OCI-LY7 (cell line): ENCODE measurements at regions not wholly inside any gene's neighbourhood (a gene's known extent, or its start where the extent isn't known, plus 50 kb on each side); places are given as distances from the start of the nearest gene placed in this dataset.

ENCODE experiments used
- CTCF ChIP-seq: fragments of 200-600 bp; sonication (generic); conservative IDR thresholded peaks from 2 replicates; pipeline ENCODE4 v1.5.1; 2014; ENCODE audit warnings: mild to moderate bottlenecking, antibody characterized with exemption, low read length, moderate library complexity, mixed read lengths
- EZH2phosphoT487 ChIP-seq: fragments of 200-600 bp; sonication (generic); IDR thresholded peaks from 2 replicates; pipeline ENCODE4 v1.6.1; 2018; ENCODE audit warnings: low read depth, borderline replicate concordance, mild to moderate bottlenecking, mixed run types, antibody characterized with exemption, low read length, moderate library complexity, mixed read lengths

- TF ChIP-seq CTCF (no peak), EZH2phosphoT487 (no peak)
Observed at GRCh38 chr2:180571559-180571958, 408.8 kb upstream of the UBE2E3 start.
